Heart left ventricle (tissue), 16 donors: ENCODE measurements at regions not wholly inside any gene's neighbourhood (a gene's known extent, or its start where the extent isn't known, plus 50 kb on each side); places are given as distances from the start of the nearest gene placed in this dataset.
"Not testable (repeated sequence)": the region's sequence is repeated elsewhere in the genome, so short reads cannot be mapped to it uniquely, and the experiment has no call there.

Experiments
- ATAC-seq, 4 donors: fragments of 200-7000 bp; cut with Tn5 transposase; one replicate each; pipeline ENCODE4 v1.9.1; 2020 to 2022; ENCODE audit warnings: moderate library complexity in 4 of 4, mild to moderate bottlenecking in 3 of 4, moderate number of reproducible peaks in 1 of 4
- DNase-seq, 5 donors: peaks; one replicate each; pipeline ENCODE4 v3.0.0-alpha.2; 2020
- H3K27ac ChIP-seq, 12 donors: fragments of 200-600 bp; sonication (generic) in 4 of 12; one replicate each; pipeline versions ENCODE4 v1.5.0 to v1.8.0; 2016 to 2022; ENCODE audit warnings: mild to moderate bottlenecking in 2 of 12
- H3K27me3 ChIP-seq, 9 donors: fragments of 200-600 bp; sonication (generic) in 2 of 9; one replicate each; pipeline versions ENCODE4 v1.5.1 to v1.8.0; 2016 to 2022; ENCODE audit warnings: mild to moderate bottlenecking in 3 of 9
- H3K36me3 ChIP-seq, 9 donors: fragments of 200-600 bp; sonication (generic) in 2 of 9; one replicate each; pipeline versions ENCODE4 v1.5.0 to v1.8.0; 2018 to 2022; ENCODE audit warnings: mild to moderate bottlenecking in 2 of 9
- H3K4me1 ChIP-seq, 12 donors: fragments of 200-600 bp; sonication (generic) in 4 of 12; one replicate each; pipeline versions ENCODE4 v1.5.0 to v1.8.0; 2016 to 2022; ENCODE audit warnings: mild to moderate bottlenecking in 3 of 12
- H3K4me3 ChIP-seq, 12 donors: fragments of 200-600 bp; sonication (generic) in 4 of 12; one replicate each; pipeline versions ENCODE4 v1.5.0 to v1.8.0; 2017 to 2022; ENCODE audit warnings: mild to moderate bottlenecking in 9 of 12, moderate library complexity in 4 of 12
- H3K9me3 ChIP-seq, 12 donors: fragments of 200-600 bp; sonication (generic) in 4 of 12; one replicate each; pipeline versions ENCODE4 v1.5.0 to v1.8.0; 2016 to 2022; ENCODE audit warnings: mild to moderate bottlenecking in 1 of 12
- POLR2A ChIP-seq, 2 donors: fragments of 450-650 bp; IDR thresholded peaks; one replicate each; pipeline ENCODE4 v1.6.1; 2017; ENCODE audit warnings: antibody characterized with exemption in 2 of 2, mild to moderate bottlenecking in 2 of 2, moderate library complexity in 2 of 2
- WGBS, 4 donors: extraction: QIAGEN DNeasy Blood & Tissue Kit in 2 of 4; methylation state at CpG; one replicate each; pipeline versions ENCODE4 v1.1.5 to v1.1.7; 2013 to 2018; 5-methylcytosine and 5-hydroxymethylcytosine counted together
- intact Hi-C, 10 donors: fragments of 100-400 bp; cut with DNase I; formaldehyde crosslinking; loops; one replicate each; pipeline versions ENCODE4 v1.11.1 to v1.14.2; 2022
- TF ChIP-seq, protein P1 (sequence below), 12 donors: fragments of 200-600 bp; sonication (generic) in 4 of 12; IDR thresholded peaks; one replicate each; pipeline versions ENCODE4 v1.5.0 to v1.8.0; 2018 to 2022; ENCODE audit warnings: antibody characterized with exemption in 12 of 12, mild to moderate bottlenecking in 5 of 12
- donor health status: ischemic (EF 13 %, LVEDD 7.1; RV severe dilation, severe dysfunction).
- donor health status: healthy with polysubstance abuse.
- donor health status: DM: no; HTN: yes; CAD: no.
- donor health status: DM: no; HTN: no; CAD: no.
- donor health status: ischemic (EF 25% LVEDD 6.9; RV normal size, moderate dysfunction).
- donor health status: ischemic (EF 25% LVEDD 5.7; RV mildly dilated, moderate dysfunction).
- donor health status: healthy.
- donor health status: DM: yes; HTN: yes; CAD: no.
- donor health status: ischemic (EF 35%, LVEDD 5.7; RV mildly dilated, moderate dysfunction).
- donor health status: nonischemic (EF 11% LVEDD 7.7; RV severe dilation, severe dysfunction).
- donor health status: DM: yes; HTN: yes; CAD: no.
- donor health status: PGD.
- donor health status: ischemic (EF 29% LVEDD 5.4; RV normal size, mild dysfunction).
- donor health status: nonischemic (EF 23%, LVEDD 6.1; RV moderate dilation, normal function).

DNA sequence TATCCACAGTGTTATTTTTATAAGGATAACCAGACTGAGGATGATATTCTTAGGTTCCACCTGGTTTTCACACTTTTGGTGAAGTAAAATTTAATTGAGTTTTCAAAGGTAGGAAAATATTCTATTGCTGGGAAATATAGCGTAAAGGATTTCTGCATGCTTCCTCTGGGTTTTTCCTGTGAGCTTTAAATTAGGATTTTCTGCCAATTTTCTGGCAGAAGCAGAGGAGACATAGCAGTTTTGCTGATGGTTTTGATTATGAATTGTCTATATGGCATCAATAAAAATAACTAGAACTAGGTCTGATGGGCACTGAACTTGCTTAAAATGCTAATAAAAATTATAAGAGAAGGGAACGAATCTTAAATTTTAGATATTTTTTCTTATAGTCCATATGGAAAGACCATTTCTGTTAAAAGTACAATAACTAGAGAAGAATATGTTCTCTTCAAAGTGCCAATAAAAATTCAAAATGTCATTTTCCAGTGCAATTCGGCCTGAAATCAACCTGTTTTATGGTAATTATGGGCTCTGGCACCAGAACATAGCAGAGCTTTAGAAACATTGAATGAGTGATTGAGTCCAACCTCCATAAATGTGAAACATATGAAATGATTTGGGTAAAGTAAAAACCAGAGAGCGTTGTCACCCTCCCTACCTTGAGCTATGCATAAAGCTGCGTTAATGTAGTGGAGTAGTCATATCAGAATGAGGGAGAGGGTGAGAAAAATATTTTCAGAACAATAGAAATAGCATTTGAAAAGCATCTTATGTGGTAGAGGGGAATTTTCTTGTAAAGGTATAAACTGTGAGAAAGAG lies 279.7 kb downstream of the SPRY1 start:
- Histone ChIP-seq H3K4me1 (peaks cover 0 to 20% (median 0%) of the 10 kb centered on the region in 12 donors), H3K27ac (peak overlapping the region in 7 of 12 donors; percentile 22 to 68 (median 64))
- TF ChIP-seq, protein P1, sequence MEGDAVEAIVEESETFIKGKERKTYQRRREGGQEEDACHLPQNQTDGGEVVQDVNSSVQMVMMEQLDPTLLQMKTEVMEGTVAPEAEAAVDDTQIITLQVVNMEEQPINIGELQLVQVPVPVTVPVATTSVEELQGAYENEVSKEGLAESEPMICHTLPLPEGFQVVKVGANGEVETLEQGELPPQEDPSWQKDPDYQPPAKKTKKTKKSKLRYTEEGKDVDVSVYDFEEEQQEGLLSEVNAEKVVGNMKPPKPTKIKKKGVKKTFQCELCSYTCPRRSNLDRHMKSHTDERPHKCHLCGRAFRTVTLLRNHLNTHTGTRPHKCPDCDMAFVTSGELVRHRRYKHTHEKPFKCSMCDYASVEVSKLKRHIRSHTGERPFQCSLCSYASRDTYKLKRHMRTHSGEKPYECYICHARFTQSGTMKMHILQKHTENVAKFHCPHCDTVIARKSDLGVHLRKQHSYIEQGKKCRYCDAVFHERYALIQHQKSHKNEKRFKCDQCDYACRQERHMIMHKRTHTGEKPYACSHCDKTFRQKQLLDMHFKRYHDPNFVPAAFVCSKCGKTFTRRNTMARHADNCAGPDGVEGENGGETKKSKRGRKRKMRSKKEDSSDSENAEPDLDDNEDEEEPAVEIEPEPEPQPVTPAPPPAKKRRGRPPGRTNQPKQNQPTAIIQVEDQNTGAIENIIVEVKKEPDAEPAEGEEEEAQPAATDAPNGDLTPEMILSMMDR (IDR thresholded peaks at IDR 0.05): no peak
- TF ChIP-seq POLR2A (IDR thresholded peaks at IDR 0.05): no peak

GRCh38 chr4:123676890-123677229 lies 280.3 kb downstream of the SPRY1 start:
- H3K27me3 ChIP-seq: no peaks in the 10 kb centered on the region
- H3K27ac ChIP-seq: no peak overlapping the region
- H3K36me3 ChIP-seq: no peaks in the 10 kb centered on the region
- no peak for DNase-seq
- H3K4me3 ChIP-seq: no peak overlapping the region
- no peaks in the 10 kb centered on the region for H3K9me3 ChIP-seq
- intact Hi-C loops: no loop called here
- ATAC-seq: no peak
- H3K4me1 ChIP-seq: peaks cover 0 to 20% (median 0%) of the 10 kb centered on the region in 12 donors
- TF ChIP-seq, protein P1 (IDR thresholded peaks at IDR 0.05): no peak
- TF ChIP-seq POLR2A (IDR thresholded peaks at IDR 0.05): no peak
- 58 to 64% (median 60%) methylated on average over 7 of the region's 7 CpGs for WGBS, 4 donors

More for the DNA sequence above, 279.7 kb downstream of the SPRY1 start:
- DNase-seq (no peak), ATAC-seq (no peak)
- WGBS, 4 donors: 80 to 81% (median 80%) methylated on average over 5 of the region's 5 CpGs
- Histone ChIP-seq H3K27me3 (no peaks in the 10 kb centered on the region), H3K9me3 (no peaks in the 10 kb centered on the region), H3K4me3 (peak overlapping the region in 1 of 12 donors; percentile 4), H3K36me3 (no peaks in the 10 kb centered on the region)
- intact Hi-C loops: no loop called here

DNA sequence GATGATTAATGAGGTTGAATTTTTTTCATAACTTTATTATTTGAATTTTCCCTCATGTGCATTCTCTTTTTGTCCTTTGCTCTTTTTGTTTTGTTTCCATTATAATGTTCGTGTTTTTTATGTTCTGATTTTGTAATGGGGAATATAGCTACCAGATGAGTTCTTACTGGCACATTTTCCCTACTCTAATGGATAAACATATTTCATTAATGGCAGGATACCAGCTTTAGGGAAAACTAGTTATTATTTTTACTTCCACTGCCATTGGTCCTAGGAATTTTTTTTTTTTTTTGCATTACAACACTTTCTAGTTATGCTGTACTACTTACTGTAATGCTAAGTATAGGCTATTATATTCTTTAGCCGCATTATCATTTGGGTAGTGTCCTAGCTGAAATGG lies 286.3 kb downstream of the SPRY1 start:
- no peak for ATAC-seq
- Histone ChIP-seq H3K4me1 (no peaks in the 10 kb centered on the region), H3K27ac (no peak overlapping the region), H3K4me3 (no peak overlapping the region), H3K9me3 (no peaks in the 10 kb centered on the region), H3K27me3 (no peaks in the 10 kb centered on the region), H3K36me3 (no peaks in the 10 kb centered on the region)
- TF ChIP-seq, protein P1 (IDR thresholded peaks at IDR 0.05): no peak
- TF ChIP-seq POLR2A (IDR thresholded peaks at IDR 0.05): no peak
- DNase-seq: no peak
- intact Hi-C loops: no loop called here
- WGBS, 4 donors: 95 to 98% (median 95%) methylated on average over 2 of the region's 2 CpGs

DNA sequence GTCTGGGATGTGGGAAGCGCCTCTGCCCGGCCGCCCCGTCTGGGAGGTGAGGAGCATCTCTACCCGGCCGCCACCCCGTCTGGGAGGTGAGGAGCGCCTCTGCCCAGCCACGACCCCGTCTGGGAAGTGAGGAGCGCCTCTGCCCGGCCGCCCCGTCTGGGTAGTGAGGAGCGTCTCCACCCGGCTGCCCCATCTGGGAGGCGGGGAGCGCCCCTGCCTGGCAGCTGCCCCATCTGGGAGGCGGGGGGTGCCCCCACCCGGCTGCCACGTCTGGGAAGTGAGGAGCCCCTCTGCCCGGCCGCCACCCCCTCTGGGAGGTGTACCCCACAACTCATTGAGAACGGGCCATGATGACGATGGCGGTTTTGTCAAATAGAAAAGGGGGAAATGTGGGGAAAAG lies 288.3 kb downstream of the SPRY1 start:
- ATAC-seq, H3K4me3 ChIP-seq, intact Hi-C loops, H3K27me3 ChIP-seq, H3K4me1 ChIP-seq, H3K36me3 ChIP-seq, H3K27ac ChIP-seq, DNase-seq: not testable (repeated sequence)
- H3K9me3 ChIP-seq: peaks cover 0 to 12% (median 8%) of the 10 kb centered on the region in 12 donors
- 93 to 99% (median 95%) methylated on average over 17 to 26 of the region's 26 CpGs for WGBS, 4 donors

DNA sequence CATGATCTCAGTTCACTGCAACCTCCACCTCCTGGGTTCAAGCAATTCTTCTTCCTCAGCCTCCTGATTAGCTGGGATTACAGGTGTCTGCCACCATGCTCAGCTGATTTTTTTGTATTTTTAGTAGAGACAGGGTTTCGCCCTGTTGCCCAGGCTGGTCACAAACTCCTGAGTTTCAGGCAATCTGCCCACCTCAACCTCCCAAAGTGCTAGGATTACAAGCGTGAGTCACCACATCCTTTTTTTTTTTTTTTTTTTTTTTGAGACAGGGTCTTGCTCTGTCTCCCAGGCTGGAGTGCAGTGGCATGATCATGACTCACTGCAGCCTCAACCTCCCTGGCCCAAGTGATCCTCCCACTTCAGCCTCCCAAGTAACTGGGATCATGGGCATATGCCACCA lies 298.9 kb downstream of the SPRY1 start:
- 93 to 100% (median 97%) methylated on average over 2 of the region's 2 CpGs for WGBS, 4 donors

More for the DNA sequence above, 298.9 kb downstream of the SPRY1 start:
- H3K27me3 ChIP-seq, H3K4me3 ChIP-seq, ATAC-seq, DNase-seq, H3K36me3 ChIP-seq, intact Hi-C loops, H3K27ac ChIP-seq, H3K9me3 ChIP-seq: not testable (repeated sequence)
- peaks cover 0 to 11% (median 1%) of the 10 kb centered on the region in 12 donors for H3K4me1 ChIP-seq
